Trophoblast cell (in vitro differentiated cells and primary cell): ENCODE measurements at regions not wholly inside any gene's neighbourhood (a gene's known extent, or its start where the extent isn't known, plus 50 kb on each side); places are given as distances from the start of the nearest gene placed in this dataset.
"Not testable (repeated sequence)": the region's sequence is repeated elsewhere in the genome, so short reads cannot be mapped to it uniquely, and the experiment has no call there.

Experiments used
- DNase-seq, 2 donors: peaks; one replicate each; pipeline ENCODE4 v3.0.0-alpha.2; 2016
- H2AFZ ChIP-seq: 2 replicates; pipeline ENCODE4 v1.6.1; 2013; ENCODE audit warnings: low read length, moderate library complexity, mild to moderate bottlenecking; ENCODE audit not compliant: insufficient read depth, poor library complexity
- H2AK5ac ChIP-seq: 2 replicates; pipeline ENCODE4 v1.6.1; 2013; ENCODE audit warnings: mild to moderate bottlenecking, low read length
- H2BK120ac ChIP-seq: 2 replicates; pipeline ENCODE4 v1.6.1; 2013; ENCODE audit warnings: low read length, mild to moderate bottlenecking, moderate library complexity; ENCODE audit not compliant: insufficient read depth, poor library complexity
- H2BK12ac ChIP-seq: 2 replicates; pipeline ENCODE4 v1.6.1; 2013; ENCODE audit warnings: mild to moderate bottlenecking, low read length, moderate library complexity
- H2BK5ac ChIP-seq: 2 replicates; pipeline ENCODE4 v1.6.1; 2013; ENCODE audit warnings: low read length, low read depth, moderate library complexity, mild to moderate bottlenecking; ENCODE audit not compliant: poor library complexity
- H3K14ac ChIP-seq: 2 replicates; pipeline ENCODE4 v1.6.1; 2013; ENCODE audit warnings: mild to moderate bottlenecking, low read length
- H3K18ac ChIP-seq: 2 replicates; pipeline ENCODE4 v1.6.1; 2013; ENCODE audit warnings: mild to moderate bottlenecking, low read length
- H3K23ac ChIP-seq: 2 replicates; pipeline ENCODE4 v1.6.1; 2013; ENCODE audit warnings: low read length
- H3K27ac ChIP-seq: 2 replicates; pipeline ENCODE4 v1.5.1; 2013; ENCODE audit warnings: low read depth, mild to moderate bottlenecking, inconsistent platforms, low read length, moderate library complexity
- H3K27me3 ChIP-seq: 2 replicates; pipeline ENCODE4 v1.6.1; 2013; ENCODE audit warnings: inconsistent platforms, mild to moderate bottlenecking, low read length, moderate library complexity; ENCODE audit not compliant: insufficient read depth
- H3K36me3 ChIP-seq, 2 experiments: 1 replicate in 1 of 2; 2 replicates in 1 of 2; pipeline ENCODE4 v1.6.1; 2013; ENCODE audit warnings: low read length in 2 of 2, mild to moderate bottlenecking in 2 of 2, moderate library complexity in 1 of 2; ENCODE audit not compliant: insufficient read depth in 2 of 2, control insufficient read depth in 1 of 2
- H3K4ac ChIP-seq: 2 replicates; pipeline ENCODE4 v1.6.1; 2013; ENCODE audit warnings: low read depth, mild to moderate bottlenecking, low read length, moderate library complexity
- H3K4me1 ChIP-seq, 2 experiments: 1 replicate in 1 of 2; 2 replicates in 1 of 2; pipeline ENCODE4 v1.6.1; 2013; ENCODE audit warnings: low read length in 2 of 2, mild to moderate bottlenecking in 2 of 2, moderate library complexity in 1 of 2; ENCODE audit not compliant: insufficient read depth in 2 of 2, control insufficient read depth in 1 of 2
- H3K4me2 ChIP-seq: 2 replicates; pipeline ENCODE4 v1.6.1; 2013; ENCODE audit warnings: inconsistent platforms, mild to moderate bottlenecking, low read length, moderate library complexity
- H3K4me3 ChIP-seq: 2 replicates; pipeline ENCODE4 v1.5.1; 2013; ENCODE audit warnings: mild to moderate bottlenecking, low read depth, low read length, inconsistent platforms
- H3K79me1 ChIP-seq: one replicate; pipeline ENCODE4 v1.6.1; 2013; ENCODE audit warnings: low read length
- H3K79me2 ChIP-seq: 2 replicates; pipeline ENCODE4 v1.6.1; 2013; ENCODE audit warnings: low read length, mild to moderate bottlenecking; ENCODE audit not compliant: control insufficient read depth, insufficient read depth, poor library complexity
- H3K9ac ChIP-seq: 2 replicates; pipeline ENCODE4 v1.6.1; 2013; ENCODE audit warnings: mild to moderate bottlenecking, low read length
- H3K9me3 ChIP-seq: 2 replicates; pipeline ENCODE4 v1.6.1; 2013; ENCODE audit warnings: low read depth, mild to moderate bottlenecking, control low read depth, inconsistent platforms, low read length; ENCODE audit not compliant: insufficient read depth
- H4K12ac ChIP-seq: 2 replicates; pipeline ENCODE4 v1.6.1; 2013; ENCODE audit warnings: low read depth, mild to moderate bottlenecking, low read length, moderate library complexity
- H4K8ac ChIP-seq: 2 replicates; pipeline ENCODE4 v1.6.1; 2013; ENCODE audit warnings: low read depth, mild to moderate bottlenecking, low read length, moderate library complexity
- H4K91ac ChIP-seq: one replicate; pipeline ENCODE4 v1.6.1; 2013; ENCODE audit warnings: low read depth, mild to moderate bottlenecking, low read length, moderate library complexity
- WGBS: extraction: QIAGEN DNeasy Blood & Tissue Kit; methylation state at CpG from one replicate; pipeline ENCODE4 v1.1.7; 2013; ENCODE audit warnings: missing lambda C conversion rate; ENCODE audit not compliant: insufficient read length, insufficient coverage; ENCODE audit errors: extremely low coverage; 5-methylcytosine and 5-hydroxymethylcytosine counted together

- H2AFZ ChIP-seq, result no peak overlapping the region
- no peak for DNase-seq
- no peak overlapping the region for H3K14ac ChIP-seq
- no peak overlapping the region for H2BK5ac ChIP-seq
- H3K79me1 ChIP-seq, result no peaks in the 10 kb centered on the region
- H3K18ac ChIP-seq, result no peak overlapping the region
- H4K12ac ChIP-seq, result no peak overlapping the region
- H3K4me2 ChIP-seq, result no peak overlapping the region
- H3K9ac ChIP-seq, result no peak overlapping the region
- no peak overlapping the region for H2BK120ac ChIP-seq
- H3K23ac ChIP-seq, result no peak overlapping the region
- no peaks in the 10 kb centered on the region for H3K79me2 ChIP-seq
- no peaks in the 10 kb centered on the region for H3K9me3 ChIP-seq
- no peak overlapping the region for H4K91ac ChIP-seq
- no peak overlapping the region for H2AK5ac ChIP-seq
- no peaks in the 10 kb centered on the region for H3K36me3 ChIP-seq
- H3K4me3 ChIP-seq, result no peak overlapping the region
- no peak overlapping the region for H3K4ac ChIP-seq
- no peak overlapping the region for H3K27ac ChIP-seq
- no peaks in the 10 kb centered on the region for H3K27me3 ChIP-seq
- no peak overlapping the region for H4K8ac ChIP-seq
- H3K4me1 ChIP-seq, result peaks cover 0 to 2% of the 10 kb centered on the region in 2 experiments
- WGBS, result no CpG with 5 or more reads among the region's 1 CpG
- no peak overlapping the region for H2BK12ac ChIP-seq
Measured at GRCh38 chr1:118811156-118811555, 177.0 kb downstream of the TBX15 start.

DNA sequence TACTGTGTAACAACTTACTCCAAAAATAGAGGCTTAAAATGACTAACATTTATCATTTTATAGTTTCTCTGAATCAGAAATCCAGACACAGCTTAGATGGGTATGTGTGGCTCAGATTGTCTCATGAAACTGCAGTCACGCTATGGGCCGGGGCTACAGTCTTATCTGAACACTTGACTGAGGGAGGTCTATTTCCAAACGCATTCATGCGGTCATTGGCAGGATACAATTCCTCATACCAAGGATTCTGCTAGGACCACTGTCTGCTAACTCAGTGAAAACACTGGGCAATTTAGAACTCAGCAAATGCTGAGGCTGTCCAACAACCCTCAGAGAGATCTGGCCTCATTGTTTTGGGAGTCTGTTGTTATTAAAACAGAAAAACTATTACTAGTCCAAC, 178.6 kb downstream of the TBX15 start:
- Histone ChIP-seq H2BK5ac (no peak overlapping the region), H3K4me3 (no peak overlapping the region), H3K27me3 (no peaks in the 10 kb centered on the region), H2BK12ac (no peak overlapping the region), H2BK120ac (no peak overlapping the region), H4K91ac (no peak overlapping the region), H3K79me1 (no peaks in the 10 kb centered on the region), H3K79me2 (no peaks in the 10 kb centered on the region), H3K23ac (no peak overlapping the region), H3K14ac (no peak overlapping the region), H3K18ac (no peak overlapping the region), H3K9ac (no peak overlapping the region), H4K12ac (no peak overlapping the region), H3K4me2 (no peak overlapping the region), H2AFZ (no peak overlapping the region), H3K27ac (no peak overlapping the region), H4K8ac (no peak overlapping the region), H3K4me1 (peaks cover 0 to 2% of the 10 kb centered on the region in 2 experiments), H3K4ac (no peak overlapping the region), H3K9me3 (no peaks in the 10 kb centered on the region), H3K36me3 (no peaks in the 10 kb centered on the region), H2AK5ac (no peak overlapping the region)
- DNase-seq, result no peak
- no CpG with 5 or more reads among the region's 4 CpGs for WGBS

GRCh38 chr1:118803128-118803527, 185.0 kb downstream of the TBX15 start:
- not testable (repeated sequence) for H3K4me1 ChIP-seq, H2AK5ac ChIP-seq, H3K4me2 ChIP-seq, H3K27ac ChIP-seq, H4K8ac ChIP-seq, H3K79me2 ChIP-seq, H2AFZ ChIP-seq, H3K27me3 ChIP-seq, H3K36me3 ChIP-seq, H3K79me1 ChIP-seq, H2BK5ac ChIP-seq, H3K18ac ChIP-seq, H3K4ac ChIP-seq, H3K9ac ChIP-seq, H3K4me3 ChIP-seq, H2BK12ac ChIP-seq, H2BK120ac ChIP-seq, H4K91ac ChIP-seq, H3K9me3 ChIP-seq, DNase-seq, H4K12ac ChIP-seq, H3K23ac ChIP-seq, H3K14ac ChIP-seq
- no CpG with 5 or more reads among the region's 5 CpGs for WGBS

GRCh38 chr1:118791094-118791691, 196.9 kb downstream of the TBX15 start:
- no CpG with 5 or more reads among the region's 2 CpGs for WGBS
- Histone ChIP-seq H3K27ac (no peak overlapping the region), H3K23ac (no peak overlapping the region), H3K9me3 (no peaks in the 10 kb centered on the region), H3K27me3 (no peaks in the 10 kb centered on the region), H2BK5ac (no peak overlapping the region), H4K8ac (no peak overlapping the region), H3K14ac (no peak overlapping the region), H3K9ac (no peak overlapping the region), H3K4ac (no peak overlapping the region), H2BK120ac (no peak overlapping the region), H3K79me1 (no peaks in the 10 kb centered on the region), H2AFZ (no peak overlapping the region), H4K91ac (no peak overlapping the region), H3K36me3 (no peaks in the 10 kb centered on the region), H3K4me2 (no peak overlapping the region), H4K12ac (no peak overlapping the region), H2AK5ac (no peak overlapping the region), H3K4me1 (no peaks in the 10 kb centered on the region), H3K79me2 (no peaks in the 10 kb centered on the region), H3K18ac (no peak overlapping the region), H3K4me3 (no peak overlapping the region), H2BK12ac (no peak overlapping the region)
- DNase-seq, result no peak
